DOHH2 (cell line): ENCODE measurements at regions not wholly inside any gene's neighbourhood (a gene's known extent, or its start where the extent isn't known, plus 50 kb on each side); places are given as distances from the start of the nearest gene placed in this dataset.

Experiments
- H3F3A ChIP-seq: fragments of 200-600 bp; sonication (generic), shearing (Covaris generic); 2 replicates; pipeline ENCODE4 v1.6.0; 2016; ENCODE audit warnings: antibody characterized with exemption, mild to moderate bottlenecking; ENCODE audit not compliant: control insufficient read depth, insufficient read depth
- H3K27ac ChIP-seq: fragments of 200-600 bp; sonication (generic); 2 replicates; pipeline ENCODE4 v1.5.1; 2014; ENCODE audit warnings: low read depth, mild to moderate bottlenecking, low read length, moderate library complexity
- H3K27me3 ChIP-seq: fragments of 200-600 bp; sonication (generic); 2 replicates; pipeline ENCODE4 v1.6.1; 2014; ENCODE audit warnings: mild to moderate bottlenecking, low read length, mixed read lengths; ENCODE audit not compliant: control insufficient read depth
- H3K36me3 ChIP-seq: fragments of 200-600 bp; sonication (generic); 2 replicates; pipeline ENCODE4 v1.6.1; 2014; ENCODE audit warnings: mild to moderate bottlenecking, low read length, moderate library complexity, mixed read lengths; ENCODE audit not compliant: control insufficient read depth
- H3K4me1 ChIP-seq: fragments of 200-600 bp; sonication (generic); 2 replicates; pipeline ENCODE4 v1.6.1; 2014; ENCODE audit warnings: mild to moderate bottlenecking, low read length, mixed read lengths; ENCODE audit not compliant: control insufficient read depth
- H3K4me2 ChIP-seq: fragments of 200-600 bp; sonication (generic); 2 replicates; pipeline ENCODE4 v1.6.0; 2014; ENCODE audit warnings: mild to moderate bottlenecking, low read length, moderate library complexity
- H3K4me3 ChIP-seq: fragments of 200-600 bp; sonication (generic); 2 replicates; pipeline ENCODE4 v1.5.1; 2014; ENCODE audit warnings: mild to moderate bottlenecking, low read length, mixed read lengths
- H3K79me2 ChIP-seq: fragments of 200-600 bp; sonication (generic); 2 replicates; pipeline ENCODE4 v1.6.1; 2014; ENCODE audit warnings: mild to moderate bottlenecking, low read length, mixed read lengths; ENCODE audit not compliant: control insufficient read depth
- H3K9me2 ChIP-seq: fragments of 200-600 bp; sonication (generic); replicated peaks from 2 replicates; pipeline ENCODE4 v1.6.1; 2014; ENCODE audit warnings: mild to moderate bottlenecking, low read length, mixed read lengths; ENCODE audit not compliant: control insufficient read depth
- H3K9me3 ChIP-seq: fragments of 200-600 bp; sonication (generic); 2 replicates; pipeline ENCODE4 v1.6.1; 2014; ENCODE audit warnings: antibody characterized with exemption, low read length, mixed read lengths; ENCODE audit not compliant: control insufficient read depth, insufficient read depth
- H4K20me1 ChIP-seq: fragments of 200-600 bp; sonication (generic); 2 replicates; pipeline ENCODE4 v1.6.0; 2014; ENCODE audit warnings: low read depth, mild to moderate bottlenecking, antibody characterized with exemption, low read length, moderate library complexity; ENCODE audit not compliant: control insufficient read depth, insufficient read depth
- EZH2phosphoT487 ChIP-seq: fragments of 200-600 bp; sonication (generic); IDR thresholded peaks from 2 replicates; pipeline ENCODE4 v1.6.1; 2017; ENCODE audit warnings: borderline replicate concordance, mild to moderate bottlenecking, antibody characterized with exemption, low read length, moderate library complexity, mixed read lengths
- TF ChIP-seq, protein P1 (sequence below): fragments of 200-600 bp; sonication (generic); IDR thresholded peaks from one replicate; pipeline ENCODE4 v1.5.1; 2014; ENCODE audit warnings: antibody characterized with exemption, mild to moderate bottlenecking, low read depth, low read length; ENCODE audit not compliant: poor library complexity, severe bottlenecking

GRCh38 chr3:189534531-189534930 is 96.7 kb upstream of the TP63 start:
- TF ChIP-seq, protein P1, sequence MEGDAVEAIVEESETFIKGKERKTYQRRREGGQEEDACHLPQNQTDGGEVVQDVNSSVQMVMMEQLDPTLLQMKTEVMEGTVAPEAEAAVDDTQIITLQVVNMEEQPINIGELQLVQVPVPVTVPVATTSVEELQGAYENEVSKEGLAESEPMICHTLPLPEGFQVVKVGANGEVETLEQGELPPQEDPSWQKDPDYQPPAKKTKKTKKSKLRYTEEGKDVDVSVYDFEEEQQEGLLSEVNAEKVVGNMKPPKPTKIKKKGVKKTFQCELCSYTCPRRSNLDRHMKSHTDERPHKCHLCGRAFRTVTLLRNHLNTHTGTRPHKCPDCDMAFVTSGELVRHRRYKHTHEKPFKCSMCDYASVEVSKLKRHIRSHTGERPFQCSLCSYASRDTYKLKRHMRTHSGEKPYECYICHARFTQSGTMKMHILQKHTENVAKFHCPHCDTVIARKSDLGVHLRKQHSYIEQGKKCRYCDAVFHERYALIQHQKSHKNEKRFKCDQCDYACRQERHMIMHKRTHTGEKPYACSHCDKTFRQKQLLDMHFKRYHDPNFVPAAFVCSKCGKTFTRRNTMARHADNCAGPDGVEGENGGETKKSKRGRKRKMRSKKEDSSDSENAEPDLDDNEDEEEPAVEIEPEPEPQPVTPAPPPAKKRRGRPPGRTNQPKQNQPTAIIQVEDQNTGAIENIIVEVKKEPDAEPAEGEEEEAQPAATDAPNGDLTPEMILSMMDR = no peak
- TF ChIP-seq EZH2phosphoT487 = no peak
- H3K36me3 ChIP-seq = no peaks in the 10 kb centered on the region
- H3K4me2 ChIP-seq = no peak overlapping the region
- no peaks in the 10 kb centered on the region for H3K27me3 ChIP-seq
- no peaks in the 10 kb centered on the region for H4K20me1 ChIP-seq
- no peaks in the 10 kb centered on the region for H3K9me3 ChIP-seq
- no peak overlapping the region for H3K27ac ChIP-seq
- H3K79me2 ChIP-seq = no peaks in the 10 kb centered on the region
- H3F3A ChIP-seq = no peaks in the 10 kb centered on the region
- no peaks in the 10 kb centered on the region for H3K9me2 ChIP-seq
- no peak overlapping the region for H3K4me3 ChIP-seq
- no peaks in the 10 kb centered on the region for H3K4me1 ChIP-seq

GRCh38 chr3:189537135-189537534 is 94.1 kb upstream of the TP63 start:
- Histone ChIP-seq H3K27me3 (no peaks in the 10 kb centered on the region), H3K4me3 (no peak overlapping the region), H3K9me2 (no peaks in the 10 kb centered on the region), H3K4me1 (no peaks in the 10 kb centered on the region), H3K36me3 (no peaks in the 10 kb centered on the region), H3K27ac (no peak overlapping the region), H3K4me2 (no peak overlapping the region), H3K79me2 (no peaks in the 10 kb centered on the region), H3F3A (no peaks in the 10 kb centered on the region), H3K9me3 (no peaks in the 10 kb centered on the region), H4K20me1 (no peaks in the 10 kb centered on the region)
- no peak for TF ChIP-seq EZH2phosphoT487
- TF ChIP-seq, protein P1 = no peak

GRCh38 chr3:189547448-189547847 is 83.7 kb upstream of the TP63 start:
- Histone ChIP-seq H3K9me2 (no peaks in the 10 kb centered on the region; the same call in 1 of the 2 replicates), H3K4me1 (no peaks in the 10 kb centered on the region), H3K27me3 (no peaks in the 10 kb centered on the region), H3K4me2 (no peak overlapping the region), H3F3A (no peaks in the 10 kb centered on the region), H3K27ac (no peak overlapping the region), H4K20me1 (no peaks in the 10 kb centered on the region), H3K9me3 (no peaks in the 10 kb centered on the region), H3K36me3 (no peaks in the 10 kb centered on the region), H3K4me3 (no peak overlapping the region), H3K79me2 (no peaks in the 10 kb centered on the region)
- no peak for TF ChIP-seq EZH2phosphoT487
- TF ChIP-seq, protein P1 = no peak

DNA sequence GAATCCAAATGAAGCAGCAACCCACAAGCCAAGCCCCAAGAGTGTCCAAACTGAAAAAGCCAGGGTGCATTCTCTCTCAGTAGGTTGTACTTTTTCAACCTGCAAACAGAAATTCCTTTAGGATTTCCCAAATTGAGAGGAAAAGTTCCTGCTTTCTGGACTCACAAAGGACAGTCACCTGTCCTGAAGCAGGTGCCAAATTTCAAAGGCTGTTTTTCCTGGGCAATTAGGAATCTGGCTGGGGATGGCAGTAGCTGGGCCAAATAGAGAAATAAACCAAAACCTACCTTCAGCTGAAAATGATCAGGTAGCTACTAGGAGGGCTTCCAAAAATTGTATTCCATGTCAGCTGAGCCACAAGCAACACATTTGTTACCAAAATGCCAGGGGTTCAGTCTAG is 83.1 kb upstream of the TP63 start:
- H3K4me2 ChIP-seq = no peak overlapping the region
- H4K20me1 ChIP-seq = no peaks in the 10 kb centered on the region
- H3K27ac ChIP-seq = no peak overlapping the region
- H3K4me3 ChIP-seq = no peak overlapping the region
- no peaks in the 10 kb centered on the region; the same call in 1 of the 2 replicates for H3K9me2 ChIP-seq
- TF ChIP-seq EZH2phosphoT487 = no peak
- TF ChIP-seq, protein P1 = no peak
- no peaks in the 10 kb centered on the region for H3K9me3 ChIP-seq
- no peaks in the 10 kb centered on the region for H3K36me3 ChIP-seq
- H3K79me2 ChIP-seq = no peaks in the 10 kb centered on the region
- H3F3A ChIP-seq = no peaks in the 10 kb centered on the region
- H3K4me1 ChIP-seq = no peaks in the 10 kb centered on the region
- no peaks in the 10 kb centered on the region for H3K27me3 ChIP-seq
